ENCODE measurements at regions not wholly inside any gene's neighbourhood (a gene's known extent, or its start where the extent isn't known, plus 50 kb on each side); places are given as distances from the start of the nearest gene placed in this dataset.

DNA sequence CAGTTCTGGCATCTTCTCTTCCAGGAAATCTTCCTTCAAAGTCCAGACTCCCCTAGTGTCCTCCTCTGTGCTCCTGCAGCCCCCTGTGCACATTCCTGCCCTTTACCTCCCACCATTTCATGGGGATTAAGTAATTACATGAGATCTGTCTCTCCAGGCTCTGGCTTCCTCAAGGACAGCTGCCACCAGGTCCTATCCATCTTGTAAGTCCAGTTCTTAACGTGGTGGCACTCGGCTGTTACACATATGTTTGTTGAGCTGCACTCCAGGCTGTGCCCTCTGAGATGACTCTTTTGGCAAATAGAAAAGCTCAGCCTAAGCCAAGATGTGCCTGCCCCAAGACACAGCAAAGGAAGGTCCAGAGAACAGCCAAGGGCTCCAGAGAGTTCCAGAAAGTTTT lies 57.4 kb upstream of the CAMK1G start:
- peaks cover 38% of the 10 kb centered on the region for H3K27me3 ChIP-seq (ENCODE audit: insufficient read depth, low read depth, severe bottlenecking)
- DNase-seq: no peak
- H3K27ac ChIP-seq: no peak overlapping the region
- H3K4me3 ChIP-seq (ENCODE audit: low read depth, low read length): no peak overlapping the region
- no peaks in the 10 kb centered on the region for H3K9me3 ChIP-seq (ENCODE audit: severe bottlenecking)
- TF ChIP-seq, protein P1, sequence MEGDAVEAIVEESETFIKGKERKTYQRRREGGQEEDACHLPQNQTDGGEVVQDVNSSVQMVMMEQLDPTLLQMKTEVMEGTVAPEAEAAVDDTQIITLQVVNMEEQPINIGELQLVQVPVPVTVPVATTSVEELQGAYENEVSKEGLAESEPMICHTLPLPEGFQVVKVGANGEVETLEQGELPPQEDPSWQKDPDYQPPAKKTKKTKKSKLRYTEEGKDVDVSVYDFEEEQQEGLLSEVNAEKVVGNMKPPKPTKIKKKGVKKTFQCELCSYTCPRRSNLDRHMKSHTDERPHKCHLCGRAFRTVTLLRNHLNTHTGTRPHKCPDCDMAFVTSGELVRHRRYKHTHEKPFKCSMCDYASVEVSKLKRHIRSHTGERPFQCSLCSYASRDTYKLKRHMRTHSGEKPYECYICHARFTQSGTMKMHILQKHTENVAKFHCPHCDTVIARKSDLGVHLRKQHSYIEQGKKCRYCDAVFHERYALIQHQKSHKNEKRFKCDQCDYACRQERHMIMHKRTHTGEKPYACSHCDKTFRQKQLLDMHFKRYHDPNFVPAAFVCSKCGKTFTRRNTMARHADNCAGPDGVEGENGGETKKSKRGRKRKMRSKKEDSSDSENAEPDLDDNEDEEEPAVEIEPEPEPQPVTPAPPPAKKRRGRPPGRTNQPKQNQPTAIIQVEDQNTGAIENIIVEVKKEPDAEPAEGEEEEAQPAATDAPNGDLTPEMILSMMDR (IDR thresholded peaks at IDR 0.05; ENCODE audit: low read depth, low read length): no peak
- no peaks in the 10 kb centered on the region for H3K36me3 ChIP-seq

DNA sequence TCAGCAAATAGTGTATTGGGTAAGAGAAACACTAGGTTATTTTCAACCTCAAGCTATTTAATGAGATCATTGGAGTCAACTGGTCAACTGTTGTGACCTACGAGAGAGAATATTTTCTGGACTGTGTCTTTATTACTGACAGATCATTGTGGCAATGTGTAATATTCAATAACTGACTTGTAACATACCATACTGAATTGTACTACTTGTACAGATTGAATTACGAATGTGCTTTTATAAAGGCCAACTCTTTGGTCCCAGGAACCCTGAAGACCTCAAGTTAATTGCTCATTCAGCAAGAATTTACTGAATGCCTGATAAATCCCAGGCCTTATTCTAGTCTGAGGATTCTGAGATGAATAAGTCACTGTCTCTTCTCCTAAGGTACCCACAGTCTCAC lies 56.1 kb upstream of the CAMK1G start:
- H3K4me3 ChIP-seq (ENCODE audit: low read depth, low read length): no peak overlapping the region
- peaks cover 46% of the 10 kb centered on the region for H3K27me3 ChIP-seq (ENCODE audit: insufficient read depth, low read depth, severe bottlenecking)
- no peak overlapping the region for H3K27ac ChIP-seq
- H3K36me3 ChIP-seq: no peaks in the 10 kb centered on the region
- no peaks in the 10 kb centered on the region for H3K9me3 ChIP-seq (ENCODE audit: severe bottlenecking)
- TF ChIP-seq, protein P1 (IDR thresholded peaks at IDR 0.05; ENCODE audit: low read depth, low read length): no peak
- no peak for DNase-seq

DNA sequence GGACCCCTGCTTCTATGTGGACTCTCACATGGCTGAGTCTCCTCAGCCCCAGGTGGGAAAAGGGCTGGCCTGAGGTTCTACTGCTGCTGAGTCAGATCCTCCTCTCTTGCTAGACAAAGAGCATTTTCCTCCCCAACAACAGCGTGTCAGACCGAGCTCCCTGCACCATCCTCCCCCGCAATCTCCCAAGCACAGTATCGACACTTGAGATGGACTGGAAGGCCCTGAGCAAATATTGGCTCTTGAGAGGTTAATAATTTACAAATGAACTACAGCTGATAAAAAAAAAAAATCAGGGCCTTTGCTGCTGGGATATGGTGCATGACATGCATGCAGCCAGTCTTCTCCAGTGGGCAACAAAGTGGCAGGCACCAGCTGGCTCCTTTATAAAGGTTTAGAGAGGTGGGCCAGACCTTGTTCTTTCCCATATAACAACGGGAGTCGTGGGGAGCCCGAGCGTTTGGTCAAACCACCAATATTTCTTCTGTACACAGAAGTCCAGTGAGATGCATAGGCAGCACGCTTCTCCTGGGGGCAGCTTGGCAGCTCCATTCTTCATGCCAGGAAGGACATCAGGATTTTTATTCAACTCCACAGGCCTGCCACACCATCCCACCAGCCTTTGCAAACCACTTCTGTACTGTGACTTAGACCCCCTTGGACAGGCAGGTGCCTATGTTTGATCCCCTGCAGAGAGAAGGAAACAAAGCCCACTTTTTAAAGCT lies 55.4 kb upstream of the CAMK1G start:
- Histone ChIP-seq H3K27ac (no peak overlapping the region), H3K27me3 (ENCODE audit: insufficient read depth, low read depth, severe bottlenecking) (peaks cover 43% of the 10 kb centered on the region)
- no peak for DNase-seq

DNA sequence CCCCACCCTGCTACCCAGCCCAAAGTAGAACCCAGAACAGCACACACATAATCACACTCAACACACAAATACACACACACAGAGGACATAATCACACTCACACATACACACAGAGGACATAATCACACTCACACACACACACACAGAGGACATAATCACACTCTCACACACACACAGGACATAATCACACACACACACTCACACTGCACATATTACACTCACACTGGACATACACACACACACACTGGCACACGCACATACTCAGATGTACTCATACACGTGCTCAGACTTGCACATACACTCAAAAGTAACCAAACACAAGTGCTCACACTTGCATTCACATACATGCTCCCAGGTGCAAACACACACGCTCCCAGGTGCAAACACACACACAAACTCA lies 54.3 kb upstream of the CAMK1G start:
- Histone ChIP-seq H3K27me3 (ENCODE audit: insufficient read depth, low read depth, severe bottlenecking) (peaks cover 46% of the 10 kb centered on the region), H3K9me3 (ENCODE audit: severe bottlenecking) (no peaks in the 10 kb centered on the region), H3K27ac (no peak overlapping the region), H3K36me3 (no peaks in the 10 kb centered on the region), H3K4me3 (ENCODE audit: low read depth, low read length) (no peak overlapping the region)
- TF ChIP-seq, protein P1 (IDR thresholded peaks at IDR 0.05; ENCODE audit: low read depth, low read length): no peak
- DNase-seq: no peak

More for the DNA sequence above, 55.4 kb upstream of the CAMK1G start:
- H3K4me3 ChIP-seq (ENCODE audit: low read depth, low read length): no peak overlapping the region
- TF ChIP-seq, protein P1 (IDR thresholded peaks at IDR 0.05; ENCODE audit: low read depth, low read length): no peak
- H3K9me3 ChIP-seq (ENCODE audit: severe bottlenecking): no peaks in the 10 kb centered on the region
- H3K36me3 ChIP-seq: no peaks in the 10 kb centered on the region

DNA sequence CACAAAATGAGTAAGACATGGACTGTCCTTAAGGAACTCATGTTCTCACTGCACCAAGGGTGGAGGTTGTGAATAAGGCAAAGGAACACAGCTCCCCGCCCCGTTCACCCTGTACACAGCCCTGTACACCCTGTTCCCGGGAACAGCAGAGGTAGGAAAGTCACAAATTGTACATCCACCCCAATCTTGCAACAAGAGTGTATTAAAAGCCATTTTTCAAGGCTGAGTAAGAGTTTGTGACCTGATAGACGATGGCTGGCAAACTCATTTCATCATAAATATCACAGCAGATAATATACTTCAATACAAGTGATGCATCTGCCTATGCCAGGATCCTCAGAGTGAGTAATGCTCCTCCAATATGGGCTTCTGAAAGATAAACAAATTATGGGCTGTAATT lies 52.5 kb upstream of the CAMK1G start:
- Histone ChIP-seq H3K27ac (no peak overlapping the region), H3K27me3 (ENCODE audit: insufficient read depth, low read depth, severe bottlenecking) (peaks cover 54% of the 10 kb centered on the region), H3K36me3 (no peaks in the 10 kb centered on the region), H3K9me3 (ENCODE audit: severe bottlenecking) (no peaks in the 10 kb centered on the region), H3K4me3 (ENCODE audit: low read depth, low read length) (no peak overlapping the region)
- TF ChIP-seq, protein P1 (IDR thresholded peaks at IDR 0.05; ENCODE audit: low read depth, low read length): no peak
- DNase-seq: no peak

DNA sequence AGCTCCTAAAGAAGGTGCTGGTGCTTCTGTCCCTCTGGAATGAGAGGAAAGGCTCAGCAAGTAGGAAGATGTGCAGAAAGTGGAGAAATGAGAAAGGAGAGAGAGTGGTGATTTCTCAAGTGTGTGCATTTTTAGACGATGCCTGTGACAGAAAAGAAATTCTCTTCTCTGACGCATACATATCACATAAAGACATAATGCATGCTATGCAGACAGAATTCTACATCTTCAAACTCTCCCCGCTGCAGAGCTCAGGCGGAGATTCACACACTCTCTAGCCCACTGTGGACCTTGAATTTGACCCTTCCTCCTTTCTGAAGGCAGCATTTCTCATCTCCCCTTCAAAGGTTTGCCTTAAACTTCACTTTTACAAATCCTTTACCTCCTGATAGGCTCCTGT lies 52.0 kb upstream of the CAMK1G start:
- no peak overlapping the region for H3K4me3 ChIP-seq (ENCODE audit: low read depth, low read length)
- no peak overlapping the region for H3K27ac ChIP-seq
- DNase-seq: no peak
- peaks cover 54% of the 10 kb centered on the region for H3K27me3 ChIP-seq (ENCODE audit: insufficient read depth, low read depth, severe bottlenecking)
- H3K36me3 ChIP-seq: no peaks in the 10 kb centered on the region
- H3K9me3 ChIP-seq (ENCODE audit: severe bottlenecking): no peaks in the 10 kb centered on the region
- TF ChIP-seq, protein P1 (IDR thresholded peaks at IDR 0.05; ENCODE audit: low read depth, low read length): no peak

All from WERI-Rb-1 (cell line).